HEK293 (cell line): ENCODE measurements at regions not wholly inside any gene's neighbourhood (a gene's known extent, or its start where the extent isn't known, plus 50 kb on each side); places are given as distances from the start of the nearest gene placed in this dataset.

Experiments used
- KLF16 ChIP-seq: fragments of 450-650 bp; formaldehyde crosslinking; IDR thresholded peaks from 2 replicates; pipeline ENCODE4 v1.5.1; 2017; ENCODE audit warnings: missing biosample characterization, missing genetic modification characterization
- KLF17 ChIP-seq: fragments of 450-650 bp; formaldehyde crosslinking; IDR thresholded peaks from 2 replicates; pipeline ENCODE4 v1.5.1; 2016; ENCODE audit warnings: missing biosample characterization, missing genetic modification characterization

DNA sequence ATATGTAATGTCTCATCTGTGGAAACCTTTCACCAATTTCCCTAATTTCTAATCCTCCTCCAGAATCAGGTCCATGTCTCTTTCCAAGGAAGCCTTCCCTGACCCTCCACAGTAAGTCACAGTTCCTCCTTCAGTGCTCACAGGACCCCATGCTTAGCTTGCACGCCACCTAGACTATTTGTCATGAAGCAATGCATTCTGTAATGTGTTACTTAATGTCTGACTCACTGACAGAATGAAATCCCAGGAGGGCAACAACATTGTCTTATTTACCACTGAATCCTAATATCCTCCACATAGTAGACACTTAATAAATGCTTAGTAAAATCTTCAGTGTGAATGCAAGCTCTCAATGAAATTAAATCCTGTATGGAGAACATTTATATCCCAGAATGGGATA is 245.9 kb upstream of the PLD5 start:
- TF ChIP-seq KLF17 (tag by site-specific recombination) = no peak
- no peak for TF ChIP-seq KLF16 (tag by site-specific recombination)
